Liver (tissue), 3 donors: ENCODE measurements at regions not wholly inside any gene's neighbourhood (a gene's known extent, or its start where the extent isn't known, plus 50 kb on each side); places are given as distances from the start of the nearest gene placed in this dataset.

ENCODE experiments used
- FOXA1 ChIP-seq: IDR thresholded peaks from 2 replicates; pipeline ENCODE4 v1.6.1; 2016; ENCODE audit warnings: antibody characterized with exemption
- GABPA ChIP-seq, 2 donors: IDR thresholded peaks in 1 of 2; conservative IDR thresholded peaks in 1 of 2; 2 replicates each; pipeline ENCODE4 v1.6.1; 2016; ENCODE audit warnings: antibody characterized with exemption in 2 of 2, mild to moderate bottlenecking in 1 of 2, moderate library complexity in 1 of 2
- HNF4G ChIP-seq: IDR thresholded peaks from 2 replicates; pipeline ENCODE4 v1.6.1; 2016; ENCODE audit warnings: antibody characterized with exemption
- JUND ChIP-seq, 2 donors: IDR thresholded peaks; 2 replicates each; pipeline ENCODE4 v1.6.1; 2016; ENCODE audit warnings: antibody characterized with exemption in 2 of 2
- RAD21 ChIP-seq, 2 donors: IDR thresholded peaks; 2 replicates each; pipeline ENCODE4 v1.6.1; 2016; ENCODE audit warnings: antibody characterized with exemption in 2 of 2, mild to moderate bottlenecking in 2 of 2
- RXRA ChIP-seq, 2 donors: IDR thresholded peaks; 2 replicates each; pipeline ENCODE4 v1.6.1; 2017 to 2018; ENCODE audit warnings: antibody characterized with exemption in 2 of 2, mild to moderate bottlenecking in 1 of 2
- YY1 ChIP-seq: IDR thresholded peaks from 2 replicates; pipeline ENCODE4 v1.6.1; 2016; ENCODE audit warnings: antibody characterized with exemption, mild to moderate bottlenecking
- TF ChIP-seq, protein P1 (sequence below): fragments of 150-350 bp; IDR thresholded peaks from 2 replicates; pipeline ENCODE4 v1.5.1; 2017; ENCODE audit warnings: improper control_type of control experiment, low read depth, low read length; ENCODE audit not compliant: missing input control
- TF ChIP-seq, protein P2 (sequence below): IDR thresholded peaks from 2 replicates; pipeline ENCODE4 v1.6.1; 2016; ENCODE audit warnings: antibody characterized with exemption
- TF ChIP-seq, protein P3 (sequence below): IDR thresholded peaks from 2 replicates; pipeline ENCODE4 v1.6.1; 2016; ENCODE audit warnings: antibody characterized with exemption, mild to moderate bottlenecking
- TF ChIP-seq, protein P4 (sequence below): IDR thresholded peaks from 2 replicates; pipeline ENCODE4 v1.6.1; 2016; ENCODE audit warnings: antibody characterized with exemption
- donor health status: healthy.
- donor health status: healthy.

DNA sequence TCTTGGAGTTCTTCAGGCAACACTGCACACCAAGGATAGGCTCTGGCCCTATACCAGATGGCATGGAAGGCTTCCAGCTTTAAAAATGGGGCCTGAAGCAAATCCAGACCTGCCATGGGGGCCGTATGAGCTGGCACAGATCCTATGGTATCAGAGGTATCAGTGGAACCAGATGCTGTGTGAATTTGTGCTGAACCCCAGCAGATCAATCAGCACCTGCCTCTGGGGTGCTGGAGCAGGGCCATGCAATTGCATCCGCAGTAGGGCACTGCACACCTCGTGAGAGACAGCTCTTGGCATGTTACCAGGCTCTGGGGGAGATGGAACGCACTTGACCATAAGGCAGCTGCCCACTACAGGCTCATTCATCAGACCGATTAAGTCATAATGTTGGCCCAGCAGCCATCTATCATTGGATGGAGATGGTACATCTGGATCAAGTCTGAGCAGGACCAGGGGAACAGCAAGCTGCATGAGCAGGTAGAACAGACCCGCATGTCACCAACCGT lies 221.5 kb downstream of the MYLK4 start:
- TF ChIP-seq GABPA (IDR thresholded peaks at IDR 0.05 in 1 of 2, conservative IDR thresholded peaks at IDR 0.05 in 1 of 2) (no peak), YY1 (no peak), RAD21 (IDR thresholded peaks at IDR 0.05) (no peak), FOXA1 (no peak), RXRA (IDR thresholded peaks at IDR 0.05) (no peak), JUND (IDR thresholded peaks at IDR 0.05) (no peak), HNF4G (no peak)
- TF ChIP-seq, protein P1, sequence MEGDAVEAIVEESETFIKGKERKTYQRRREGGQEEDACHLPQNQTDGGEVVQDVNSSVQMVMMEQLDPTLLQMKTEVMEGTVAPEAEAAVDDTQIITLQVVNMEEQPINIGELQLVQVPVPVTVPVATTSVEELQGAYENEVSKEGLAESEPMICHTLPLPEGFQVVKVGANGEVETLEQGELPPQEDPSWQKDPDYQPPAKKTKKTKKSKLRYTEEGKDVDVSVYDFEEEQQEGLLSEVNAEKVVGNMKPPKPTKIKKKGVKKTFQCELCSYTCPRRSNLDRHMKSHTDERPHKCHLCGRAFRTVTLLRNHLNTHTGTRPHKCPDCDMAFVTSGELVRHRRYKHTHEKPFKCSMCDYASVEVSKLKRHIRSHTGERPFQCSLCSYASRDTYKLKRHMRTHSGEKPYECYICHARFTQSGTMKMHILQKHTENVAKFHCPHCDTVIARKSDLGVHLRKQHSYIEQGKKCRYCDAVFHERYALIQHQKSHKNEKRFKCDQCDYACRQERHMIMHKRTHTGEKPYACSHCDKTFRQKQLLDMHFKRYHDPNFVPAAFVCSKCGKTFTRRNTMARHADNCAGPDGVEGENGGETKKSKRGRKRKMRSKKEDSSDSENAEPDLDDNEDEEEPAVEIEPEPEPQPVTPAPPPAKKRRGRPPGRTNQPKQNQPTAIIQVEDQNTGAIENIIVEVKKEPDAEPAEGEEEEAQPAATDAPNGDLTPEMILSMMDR = no peak
- TF ChIP-seq, protein P2, sequence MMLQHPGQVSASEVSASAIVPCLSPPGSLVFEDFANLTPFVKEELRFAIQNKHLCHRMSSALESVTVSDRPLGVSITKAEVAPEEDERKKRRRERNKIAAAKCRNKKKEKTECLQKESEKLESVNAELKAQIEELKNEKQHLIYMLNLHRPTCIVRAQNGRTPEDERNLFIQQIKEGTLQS = no peak
- TF ChIP-seq, protein P3, sequence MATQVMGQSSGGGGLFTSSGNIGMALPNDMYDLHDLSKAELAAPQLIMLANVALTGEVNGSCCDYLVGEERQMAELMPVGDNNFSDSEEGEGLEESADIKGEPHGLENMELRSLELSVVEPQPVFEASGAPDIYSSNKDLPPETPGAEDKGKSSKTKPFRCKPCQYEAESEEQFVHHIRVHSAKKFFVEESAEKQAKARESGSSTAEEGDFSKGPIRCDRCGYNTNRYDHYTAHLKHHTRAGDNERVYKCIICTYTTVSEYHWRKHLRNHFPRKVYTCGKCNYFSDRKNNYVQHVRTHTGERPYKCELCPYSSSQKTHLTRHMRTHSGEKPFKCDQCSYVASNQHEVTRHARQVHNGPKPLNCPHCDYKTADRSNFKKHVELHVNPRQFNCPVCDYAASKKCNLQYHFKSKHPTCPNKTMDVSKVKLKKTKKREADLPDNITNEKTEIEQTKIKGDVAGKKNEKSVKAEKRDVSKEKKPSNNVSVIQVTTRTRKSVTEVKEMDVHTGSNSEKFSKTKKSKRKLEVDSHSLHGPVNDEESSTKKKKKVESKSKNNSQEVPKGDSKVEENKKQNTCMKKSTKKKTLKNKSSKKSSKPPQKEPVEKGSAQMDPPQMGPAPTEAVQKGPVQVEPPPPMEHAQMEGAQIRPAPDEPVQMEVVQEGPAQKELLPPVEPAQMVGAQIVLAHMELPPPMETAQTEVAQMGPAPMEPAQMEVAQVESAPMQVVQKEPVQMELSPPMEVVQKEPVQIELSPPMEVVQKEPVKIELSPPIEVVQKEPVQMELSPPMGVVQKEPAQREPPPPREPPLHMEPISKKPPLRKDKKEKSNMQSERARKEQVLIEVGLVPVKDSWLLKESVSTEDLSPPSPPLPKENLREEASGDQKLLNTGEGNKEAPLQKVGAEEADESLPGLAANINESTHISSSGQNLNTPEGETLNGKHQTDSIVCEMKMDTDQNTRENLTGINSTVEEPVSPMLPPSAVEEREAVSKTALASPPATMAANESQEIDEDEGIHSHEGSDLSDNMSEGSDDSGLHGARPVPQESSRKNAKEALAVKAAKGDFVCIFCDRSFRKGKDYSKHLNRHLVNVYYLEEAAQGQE = no peak
- TF ChIP-seq, protein P4, sequence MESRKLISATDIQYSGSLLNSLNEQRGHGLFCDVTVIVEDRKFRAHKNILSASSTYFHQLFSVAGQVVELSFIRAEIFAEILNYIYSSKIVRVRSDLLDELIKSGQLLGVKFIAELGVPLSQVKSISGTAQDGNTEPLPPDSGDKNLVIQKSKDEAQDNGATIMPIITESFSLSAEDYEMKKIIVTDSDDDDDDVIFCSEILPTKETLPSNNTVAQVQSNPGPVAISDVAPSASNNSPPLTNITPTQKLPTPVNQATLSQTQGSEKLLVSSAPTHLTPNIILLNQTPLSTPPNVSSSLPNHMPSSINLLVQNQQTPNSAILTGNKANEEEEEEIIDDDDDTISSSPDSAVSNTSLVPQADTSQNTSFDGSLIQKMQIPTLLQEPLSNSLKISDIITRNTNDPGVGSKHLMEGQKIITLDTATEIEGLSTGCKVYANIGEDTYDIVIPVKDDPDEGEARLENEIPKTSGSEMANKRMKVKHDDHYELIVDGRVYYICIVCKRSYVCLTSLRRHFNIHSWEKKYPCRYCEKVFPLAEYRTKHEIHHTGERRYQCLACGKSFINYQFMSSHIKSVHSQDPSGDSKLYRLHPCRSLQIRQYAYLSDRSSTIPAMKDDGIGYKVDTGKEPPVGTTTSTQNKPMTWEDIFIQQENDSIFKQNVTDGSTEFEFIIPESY = no peak
